ENCODE measurements at regions not wholly inside any gene's neighbourhood (a gene's known extent, or its start where the extent isn't known, plus 50 kb on each side); places are given as distances from the start of the nearest gene placed in this dataset.

- POLR2A ChIA-PET: no interaction called here
- no peaks in the 10 kb centered on the region for H3K9me2 ChIP-seq (ENCODE audit: insufficient read depth, low read length)
- H4K20me1 ChIP-seq (ENCODE audit: insufficient read depth, low read length): no peaks in the 10 kb centered on the region
- H3K36me3 ChIP-seq (ENCODE audit: insufficient read depth, low read length): no peaks in the 10 kb centered on the region
- CTCF ChIA-PET (ENCODE audit: unreplicated experiment): no interaction called here
- H3K4me2 ChIP-seq (ENCODE audit: low read length): no peak overlapping the region
- no peak overlapping the region for H3K4me3 ChIP-seq (ENCODE audit: low read depth, low read length, poor library complexity, severe bottlenecking)
- TF ChIP-seq, protein P1, sequence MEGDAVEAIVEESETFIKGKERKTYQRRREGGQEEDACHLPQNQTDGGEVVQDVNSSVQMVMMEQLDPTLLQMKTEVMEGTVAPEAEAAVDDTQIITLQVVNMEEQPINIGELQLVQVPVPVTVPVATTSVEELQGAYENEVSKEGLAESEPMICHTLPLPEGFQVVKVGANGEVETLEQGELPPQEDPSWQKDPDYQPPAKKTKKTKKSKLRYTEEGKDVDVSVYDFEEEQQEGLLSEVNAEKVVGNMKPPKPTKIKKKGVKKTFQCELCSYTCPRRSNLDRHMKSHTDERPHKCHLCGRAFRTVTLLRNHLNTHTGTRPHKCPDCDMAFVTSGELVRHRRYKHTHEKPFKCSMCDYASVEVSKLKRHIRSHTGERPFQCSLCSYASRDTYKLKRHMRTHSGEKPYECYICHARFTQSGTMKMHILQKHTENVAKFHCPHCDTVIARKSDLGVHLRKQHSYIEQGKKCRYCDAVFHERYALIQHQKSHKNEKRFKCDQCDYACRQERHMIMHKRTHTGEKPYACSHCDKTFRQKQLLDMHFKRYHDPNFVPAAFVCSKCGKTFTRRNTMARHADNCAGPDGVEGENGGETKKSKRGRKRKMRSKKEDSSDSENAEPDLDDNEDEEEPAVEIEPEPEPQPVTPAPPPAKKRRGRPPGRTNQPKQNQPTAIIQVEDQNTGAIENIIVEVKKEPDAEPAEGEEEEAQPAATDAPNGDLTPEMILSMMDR (conservative IDR thresholded peaks at IDR 0.05; ENCODE audit: low read length): no peak
- no peak for TF ChIP-seq EZH2phosphoT487 (IDR thresholded peaks at IDR 0.05; ENCODE audit: borderline replicate concordance, low read depth, low read length)
- H3K27ac ChIP-seq (ENCODE audit: low read depth, low read length, poor library complexity, severe bottlenecking): no peak overlapping the region
- no peak for DNase-seq (ENCODE audit: low spot score)
- H3K9me3 ChIP-seq (ENCODE audit: low read length): no peaks in the 10 kb centered on the region
- BruUV-seq (replicated peaks): no TSS peak
- H3K79me2 ChIP-seq (ENCODE audit: insufficient read depth, low read depth, low read length): no peaks in the 10 kb centered on the region
- intact Hi-C loops (cut with micrococcal nuclease; ENCODE audit: unreplicated experiment): no loop called here
- H2AFZ ChIP-seq (ENCODE audit: low read length): no peak overlapping the region
- H3K4me1 ChIP-seq (ENCODE audit: insufficient read depth, low read length, poor library complexity, severe bottlenecking): no peaks in the 10 kb centered on the region
Observed at GRCh38 chr20:52852714-52853113, 119.4 kb upstream of the TSHZ2 start.

GRCh38 chr20:52847731-52848359, 124.3 kb upstream of the TSHZ2 start:
- H3K9me3 ChIP-seq (ENCODE audit: low read length): no peaks in the 10 kb centered on the region
- no peaks in the 10 kb centered on the region for H3K79me2 ChIP-seq (ENCODE audit: insufficient read depth, low read depth, low read length)
- ChIA-PET CTCF (ENCODE audit: unreplicated experiment) (no interaction called here), POLR2A (interaction anchor here (0.6 to 1.0 kb wide), 3 partner anchors 13 to 22 kb away, joined by 3 to 4 read pairs (median 3); no protein-coding TSS in a partner anchor)
- DNase-seq (ENCODE audit: low spot score): no peak
- H3K4me3 ChIP-seq (ENCODE audit: low read depth, low read length, poor library complexity, severe bottlenecking): no peak overlapping the region
- intact Hi-C loops (cut with micrococcal nuclease; ENCODE audit: unreplicated experiment): no loop called here
- no peak overlapping the region for H3K27ac ChIP-seq (ENCODE audit: low read depth, low read length, poor library complexity, severe bottlenecking)
- BruUV-seq (replicated peaks): no TSS peak
- no peak overlapping the region for H2AFZ ChIP-seq (ENCODE audit: low read length)
- H3K4me2 ChIP-seq (ENCODE audit: low read length): no peak overlapping the region
- H3K9me2 ChIP-seq (ENCODE audit: insufficient read depth, low read length): no peaks in the 10 kb centered on the region
- no peak for TF ChIP-seq EZH2phosphoT487 (IDR thresholded peaks at IDR 0.05; ENCODE audit: borderline replicate concordance, low read depth, low read length)
- TF ChIP-seq, protein P1 (conservative IDR thresholded peaks at IDR 0.05; ENCODE audit: low read length): no peak
- no peaks in the 10 kb centered on the region for H3K36me3 ChIP-seq (ENCODE audit: insufficient read depth, low read length)
- H4K20me1 ChIP-seq (ENCODE audit: insufficient read depth, low read length): no peaks in the 10 kb centered on the region
- H3K4me1 ChIP-seq (ENCODE audit: insufficient read depth, low read length, poor library complexity, severe bottlenecking): no peaks in the 10 kb centered on the region

- TF ChIP-seq, protein P1 (conservative IDR thresholded peaks at IDR 0.05; ENCODE audit: low read length): no peak
- no peak for TF ChIP-seq EZH2phosphoT487 (IDR thresholded peaks at IDR 0.05; ENCODE audit: borderline replicate concordance, low read depth, low read length)
- no peak overlapping the region for H2AFZ ChIP-seq (ENCODE audit: low read length)
- H3K9me3 ChIP-seq (ENCODE audit: low read length): no peaks in the 10 kb centered on the region
- no peaks in the 10 kb centered on the region for H3K79me2 ChIP-seq (ENCODE audit: insufficient read depth, low read depth, low read length)
- no TSS peak for BruUV-seq (replicated peaks)
- no peaks in the 10 kb centered on the region for H3K9me2 ChIP-seq (ENCODE audit: insufficient read depth, low read length)
- no peak overlapping the region for H3K27ac ChIP-seq (ENCODE audit: low read depth, low read length, poor library complexity, severe bottlenecking)
- no peaks in the 10 kb centered on the region for H3K36me3 ChIP-seq (ENCODE audit: insufficient read depth, low read length)
- no peak for DNase-seq (ENCODE audit: low spot score)
- CTCF ChIA-PET (ENCODE audit: unreplicated experiment): no interaction called here
- H3K4me2 ChIP-seq (ENCODE audit: low read length): no peak overlapping the region
- intact Hi-C loops (cut with micrococcal nuclease; ENCODE audit: unreplicated experiment): no loop called here
- no peaks in the 10 kb centered on the region for H3K4me1 ChIP-seq (ENCODE audit: insufficient read depth, low read length, poor library complexity, severe bottlenecking)
- POLR2A ChIA-PET: no interaction called here
- no peak overlapping the region for H3K4me3 ChIP-seq (ENCODE audit: low read depth, low read length, poor library complexity, severe bottlenecking)
- H4K20me1 ChIP-seq (ENCODE audit: insufficient read depth, low read length): no peaks in the 10 kb centered on the region
Observed at GRCh38 chr20:52847029-52847660, 125.0 kb upstream of the TSHZ2 start.
